ENCODE measurements at regions not wholly inside any gene's neighbourhood (a gene's known extent, or its start where the extent isn't known, plus 50 kb on each side); places are given as distances from the start of the nearest gene placed in this dataset.

GRCh38 chr2:152874955-152875354 is 156.5 kb downstream of the ARL6IP6 start:
- no peaks in the 10 kb centered on the region for H3K27me3 ChIP-seq
- TF ChIP-seq POLR2A (IDR thresholded peaks at IDR 0.05; ENCODE audit: low read depth), result no peak
- TF ChIP-seq POLR2AphosphoS5 (IDR thresholded peaks at IDR 0.05), result no peak
- TF ChIP-seq, protein P1, sequence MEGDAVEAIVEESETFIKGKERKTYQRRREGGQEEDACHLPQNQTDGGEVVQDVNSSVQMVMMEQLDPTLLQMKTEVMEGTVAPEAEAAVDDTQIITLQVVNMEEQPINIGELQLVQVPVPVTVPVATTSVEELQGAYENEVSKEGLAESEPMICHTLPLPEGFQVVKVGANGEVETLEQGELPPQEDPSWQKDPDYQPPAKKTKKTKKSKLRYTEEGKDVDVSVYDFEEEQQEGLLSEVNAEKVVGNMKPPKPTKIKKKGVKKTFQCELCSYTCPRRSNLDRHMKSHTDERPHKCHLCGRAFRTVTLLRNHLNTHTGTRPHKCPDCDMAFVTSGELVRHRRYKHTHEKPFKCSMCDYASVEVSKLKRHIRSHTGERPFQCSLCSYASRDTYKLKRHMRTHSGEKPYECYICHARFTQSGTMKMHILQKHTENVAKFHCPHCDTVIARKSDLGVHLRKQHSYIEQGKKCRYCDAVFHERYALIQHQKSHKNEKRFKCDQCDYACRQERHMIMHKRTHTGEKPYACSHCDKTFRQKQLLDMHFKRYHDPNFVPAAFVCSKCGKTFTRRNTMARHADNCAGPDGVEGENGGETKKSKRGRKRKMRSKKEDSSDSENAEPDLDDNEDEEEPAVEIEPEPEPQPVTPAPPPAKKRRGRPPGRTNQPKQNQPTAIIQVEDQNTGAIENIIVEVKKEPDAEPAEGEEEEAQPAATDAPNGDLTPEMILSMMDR (IDR thresholded peaks at IDR 0.05), result no peak
- TF ChIP-seq EP300 (IDR thresholded peaks at IDR 0.05), result no peak
- intact Hi-C loops (cut with DNase I), result no loop called here
- no peak overlapping the region for H3K27ac ChIP-seq (replicated peaks in 1 of 4)
- no peaks in the 10 kb centered on the region for H3K9me3 ChIP-seq
- no peak overlapping the region for H3K4me3 ChIP-seq
- no peak for DNase-seq (ENCODE audit: extremely low spot score)
- H3K36me3 ChIP-seq, result no peaks in the 10 kb centered on the region
- peaks cover 0 to 20% (median 12%) of the 10 kb centered on the region in 4 donors for H3K4me1 ChIP-seq
- WGBS, result 76% methylated on average over 3 of the region's 3 CpGs

DNA sequence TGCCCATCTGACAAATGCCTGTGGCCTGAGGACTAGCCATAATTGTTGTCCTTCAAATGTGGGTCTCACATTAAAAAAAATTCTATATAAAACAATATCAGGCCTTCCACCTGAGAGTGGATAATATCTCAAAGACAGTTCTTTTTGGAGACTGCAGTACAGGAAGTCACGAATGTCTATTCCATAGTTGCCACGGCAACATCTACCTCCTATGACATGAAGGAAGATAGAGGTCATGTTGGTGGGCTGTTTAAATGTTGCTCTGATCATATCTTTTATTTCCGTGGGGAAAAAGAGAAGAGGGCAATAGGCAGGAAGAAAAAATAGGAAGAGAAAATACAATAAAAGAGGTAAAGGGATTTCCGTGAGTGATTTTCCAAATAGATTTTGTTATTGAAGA is 151.8 kb downstream of the ARL6IP6 start:
- Histone ChIP-seq H3K4me1 (peaks cover 0 to 2% (median 2%) of the 10 kb centered on the region in 4 donors), H3K9me3 (no peaks in the 10 kb centered on the region), H3K27me3 (no peaks in the 10 kb centered on the region), H3K36me3 (no peaks in the 10 kb centered on the region), H3K27ac (replicated peaks in 1 of 4) (no peak overlapping the region), H3K4me3 (no peak overlapping the region)
- intact Hi-C loops (cut with DNase I), result no loop called here
- 78% methylated on average over 4 of the region's 4 CpGs for WGBS
- DNase-seq (ENCODE audit: extremely low spot score), result no peak
- no peak for TF ChIP-seq EP300 (IDR thresholded peaks at IDR 0.05)
- TF ChIP-seq POLR2AphosphoS5 (IDR thresholded peaks at IDR 0.05), result no peak
- TF ChIP-seq, protein P1 (IDR thresholded peaks at IDR 0.05), result no peak
- no peak for TF ChIP-seq POLR2A (IDR thresholded peaks at IDR 0.05; ENCODE audit: low read depth)

DNA sequence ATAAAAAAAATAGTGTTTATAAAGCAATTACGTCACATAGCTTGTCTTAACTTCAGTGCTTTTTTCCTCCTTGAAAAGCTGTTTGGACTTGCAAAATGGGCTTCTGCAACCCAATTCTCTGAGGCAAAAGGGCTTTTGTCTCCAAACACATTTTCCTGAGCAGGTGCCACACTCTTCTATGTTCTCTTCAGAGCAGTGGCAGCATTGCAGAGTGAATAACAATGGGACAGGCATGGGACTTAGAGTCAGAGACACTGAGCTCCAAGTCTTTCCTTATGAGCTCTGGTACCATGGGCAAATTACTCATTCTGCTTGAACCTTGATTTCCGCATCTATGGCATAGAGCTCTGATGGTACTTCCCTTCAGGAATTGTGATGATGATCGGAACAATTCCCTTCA is 149.0 kb downstream of the ARL6IP6 start:
- WGBS, result 79% methylated on average over 3 of the region's 3 CpGs
- no peaks in the 10 kb centered on the region for H3K36me3 ChIP-seq
- H3K4me1 ChIP-seq, result no peaks in the 10 kb centered on the region
- TF ChIP-seq EP300 (IDR thresholded peaks at IDR 0.05), result no peak
- TF ChIP-seq POLR2A (IDR thresholded peaks at IDR 0.05; ENCODE audit: low read depth), result no peak
- TF ChIP-seq, protein P1 (IDR thresholded peaks at IDR 0.05), result no peak
- no peak for TF ChIP-seq POLR2AphosphoS5 (IDR thresholded peaks at IDR 0.05)
- DNase-seq (ENCODE audit: extremely low spot score), result no peak
- H3K4me3 ChIP-seq, result no peak overlapping the region
- peaks cover 0 to 4% (median 0%) of the 10 kb centered on the region in 4 donors for H3K9me3 ChIP-seq
- no peaks in the 10 kb centered on the region for H3K27me3 ChIP-seq
- intact Hi-C loops (cut with DNase I), result no loop called here
- H3K27ac ChIP-seq (replicated peaks in 1 of 4), result no peak overlapping the region

DNA sequence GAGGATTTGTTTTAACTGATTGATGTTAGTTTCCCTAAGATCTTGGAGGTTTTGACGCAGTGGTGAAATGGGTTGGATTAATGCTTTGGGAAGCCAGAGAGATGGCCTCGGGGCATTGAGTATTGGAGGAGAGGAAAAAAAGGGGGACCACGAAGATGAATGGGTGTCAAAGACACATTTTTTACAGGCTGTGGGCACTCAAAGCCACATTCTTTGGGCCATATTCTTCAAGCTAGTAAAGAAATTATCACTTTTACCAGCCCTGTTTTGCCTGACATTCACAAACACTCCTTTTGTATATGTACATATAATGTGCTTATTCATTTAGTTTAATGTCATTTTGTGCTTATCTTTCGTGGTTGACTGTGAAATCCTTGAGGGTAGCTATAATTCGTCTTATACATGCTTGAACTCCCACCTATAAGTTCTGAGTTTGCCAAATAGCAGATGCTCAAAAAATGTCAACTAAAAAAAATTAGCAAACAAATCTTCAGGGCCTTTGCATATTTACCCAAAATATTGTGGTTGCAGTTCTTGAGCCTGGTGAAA is 146.3 kb downstream of the ARL6IP6 start:
- peaks cover 0 to 4% (median 0%) of the 10 kb centered on the region in 4 donors for H3K9me3 ChIP-seq
- intact Hi-C loops (cut with DNase I), result loop anchor here (5.0 kb wide), 1 partner anchor 613 kb away; the partner anchor contains the start of gene RPRM
- H3K4me3 ChIP-seq, result no peak overlapping the region
- 64% methylated on average over 5 of the region's 5 CpGs for WGBS
- no peak for DNase-seq (ENCODE audit: extremely low spot score)
- H3K27ac ChIP-seq (replicated peaks in 1 of 4), result no peak overlapping the region
- no peaks in the 10 kb centered on the region for H3K4me1 ChIP-seq
- H3K27me3 ChIP-seq, result no peaks in the 10 kb centered on the region
- TF ChIP-seq EP300 (IDR thresholded peaks at IDR 0.05) (no peak), POLR2A (IDR thresholded peaks at IDR 0.05; ENCODE audit: low read depth) (no peak), POLR2AphosphoS5 (IDR thresholded peaks at IDR 0.05) (no peak)
- TF ChIP-seq, protein P1 (IDR thresholded peaks at IDR 0.05), result no peak
- no peaks in the 10 kb centered on the region for H3K36me3 ChIP-seq

GRCh38 chr2:152863826-152864225 is 145.4 kb downstream of the ARL6IP6 start:
- Histone ChIP-seq H3K4me3 (no peak overlapping the region), H3K9me3 (peaks cover 0 to 4% (median 0%) of the 10 kb centered on the region in 4 donors), H3K36me3 (no peaks in the 10 kb centered on the region), H3K4me1 (no peaks in the 10 kb centered on the region), H3K27me3 (no peaks in the 10 kb centered on the region), H3K27ac (replicated peaks in 1 of 4) (no peak overlapping the region)
- no peak for DNase-seq (ENCODE audit: extremely low spot score)
- TF ChIP-seq POLR2A (IDR thresholded peaks at IDR 0.05; ENCODE audit: low read depth) (no peak), POLR2AphosphoS5 (IDR thresholded peaks at IDR 0.05) (no peak), EP300 (IDR thresholded peaks at IDR 0.05) (no peak)
- TF ChIP-seq, protein P1 (IDR thresholded peaks at IDR 0.05), result no peak
- intact Hi-C loops (cut with DNase I), result loop anchor here (5.0 kb wide), 1 partner anchor 613 kb away; the partner anchor contains the start of gene RPRM
- WGBS, result 94% methylated on average over 1 of the region's 1 CpG
